ENCODE measurements at regions not wholly inside any gene's neighbourhood (a gene's known extent, or its start where the extent isn't known, plus 50 kb on each side); places are given as distances from the start of the nearest gene placed in this dataset.
"Not testable (repeated sequence)": the region's sequence is repeated elsewhere in the genome, so short reads cannot be mapped to it uniquely, and the experiment has no call there.

DNA sequence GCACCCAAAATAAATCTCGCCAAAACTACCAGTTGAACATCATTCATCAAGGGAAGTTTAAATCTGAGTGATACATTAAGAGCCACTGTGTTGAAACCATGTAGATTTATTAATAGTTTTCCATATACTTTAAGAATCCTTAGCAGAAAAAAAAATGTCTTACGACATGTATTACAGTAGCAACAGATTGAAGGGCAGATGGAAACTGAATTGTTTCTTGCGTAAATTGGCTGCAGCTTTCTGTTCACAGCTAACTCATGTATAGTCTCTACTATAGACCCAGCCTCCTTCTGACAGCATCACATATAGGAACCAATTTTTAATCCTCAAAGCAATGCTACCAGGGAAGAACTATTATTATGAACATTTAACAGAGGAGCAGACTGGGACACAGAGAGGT is 195.2 kb upstream of the PUDP start:
- DNase-seq (ENCODE audit: low spot score in 2 of 2) = no peak
- intact Hi-C loops (cut with DNase I; ENCODE audit: low total_unique reads) = no loop called here
- TF ChIP-seq, protein P1, sequence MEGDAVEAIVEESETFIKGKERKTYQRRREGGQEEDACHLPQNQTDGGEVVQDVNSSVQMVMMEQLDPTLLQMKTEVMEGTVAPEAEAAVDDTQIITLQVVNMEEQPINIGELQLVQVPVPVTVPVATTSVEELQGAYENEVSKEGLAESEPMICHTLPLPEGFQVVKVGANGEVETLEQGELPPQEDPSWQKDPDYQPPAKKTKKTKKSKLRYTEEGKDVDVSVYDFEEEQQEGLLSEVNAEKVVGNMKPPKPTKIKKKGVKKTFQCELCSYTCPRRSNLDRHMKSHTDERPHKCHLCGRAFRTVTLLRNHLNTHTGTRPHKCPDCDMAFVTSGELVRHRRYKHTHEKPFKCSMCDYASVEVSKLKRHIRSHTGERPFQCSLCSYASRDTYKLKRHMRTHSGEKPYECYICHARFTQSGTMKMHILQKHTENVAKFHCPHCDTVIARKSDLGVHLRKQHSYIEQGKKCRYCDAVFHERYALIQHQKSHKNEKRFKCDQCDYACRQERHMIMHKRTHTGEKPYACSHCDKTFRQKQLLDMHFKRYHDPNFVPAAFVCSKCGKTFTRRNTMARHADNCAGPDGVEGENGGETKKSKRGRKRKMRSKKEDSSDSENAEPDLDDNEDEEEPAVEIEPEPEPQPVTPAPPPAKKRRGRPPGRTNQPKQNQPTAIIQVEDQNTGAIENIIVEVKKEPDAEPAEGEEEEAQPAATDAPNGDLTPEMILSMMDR (IDR thresholded peaks at IDR 0.05) = no peak
- no peak for TF ChIP-seq POLR2A (IDR thresholded peaks at IDR 0.05)
- WGBS, 2 donors = 93 to 95% methylated on average over 3 of the region's 3 CpGs
- H3K4me3 ChIP-seq (ENCODE audit: low read depth, poor library complexity, severe bottlenecking) = no peak overlapping the region

DNA sequence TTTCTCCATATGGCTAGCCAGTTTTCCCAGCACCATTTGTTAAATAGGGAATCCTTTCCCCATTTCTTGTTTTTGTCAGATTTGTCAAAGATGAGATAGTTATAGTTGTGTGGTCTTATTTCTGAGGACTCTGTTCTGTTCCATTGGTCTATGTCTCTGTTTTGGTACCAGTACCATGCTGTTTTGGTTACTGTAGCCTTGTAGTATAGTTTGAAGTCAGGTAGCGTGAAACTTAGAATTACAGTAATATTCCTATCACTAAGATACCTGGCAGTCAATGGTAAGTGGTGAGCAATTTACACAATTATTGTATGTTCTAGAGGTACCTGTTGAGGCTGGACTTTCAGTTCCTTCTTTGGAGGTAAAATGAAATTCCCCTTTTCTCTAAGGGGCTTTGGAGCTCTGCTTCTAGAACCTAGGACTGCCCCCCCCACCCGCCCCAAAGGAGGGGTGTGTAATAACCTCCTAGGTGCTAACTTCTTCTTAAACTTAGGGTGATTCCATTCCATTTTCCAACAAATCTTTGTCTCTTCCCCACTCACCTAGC is 187.9 kb upstream of the PUDP start:
- WGBS, 2 donors = 97 to 98% methylated on average over 2 of the region's 2 CpGs
- DNase-seq (ENCODE audit: low spot score in 2 of 2); intact Hi-C loops (cut with DNase I; ENCODE audit: low total_unique reads); H3K4me3 ChIP-seq (ENCODE audit: low read depth, poor library complexity, severe bottlenecking): not testable (repeated sequence)

DNA sequence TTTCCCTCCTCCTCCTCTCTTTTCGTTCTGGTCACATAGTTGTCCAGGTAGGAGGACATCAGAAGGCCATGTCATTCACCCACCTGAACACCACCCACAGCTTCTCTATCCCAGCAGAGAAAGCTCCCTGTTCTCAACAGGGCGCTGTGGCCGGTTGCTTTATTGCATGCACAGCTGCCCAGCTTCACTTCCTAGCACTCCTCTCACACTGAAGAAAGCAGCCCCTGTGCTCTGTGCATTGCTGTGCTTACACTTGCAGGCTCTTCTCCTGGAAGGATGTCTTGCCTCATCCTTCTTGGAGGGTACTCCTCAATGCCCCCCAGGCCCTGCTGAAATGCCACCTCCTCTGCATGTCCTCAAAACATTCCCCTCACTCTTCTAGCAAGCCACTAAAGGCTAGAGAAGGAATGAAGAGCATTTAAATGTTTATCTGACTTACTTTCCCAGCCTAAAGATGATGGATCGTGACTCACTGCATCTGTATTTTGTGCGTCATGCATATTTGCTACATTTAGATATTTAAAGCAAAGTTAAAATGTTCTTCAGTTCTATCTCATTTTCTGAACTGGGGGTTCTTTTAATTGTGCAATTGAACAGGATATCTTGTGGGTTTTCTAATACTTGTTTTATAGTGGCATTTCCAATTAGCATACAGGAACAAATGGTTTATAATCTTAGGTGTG is 186.4 kb upstream of the PUDP start:
- 89 to 95% methylated on average over 5 of the region's 5 CpGs for WGBS, 2 donors
- DNase-seq (ENCODE audit: low spot score in 2 of 2) = no peak
- no peak overlapping the region for H3K4me3 ChIP-seq (ENCODE audit: low read depth, poor library complexity, severe bottlenecking)
- intact Hi-C loops (cut with DNase I; ENCODE audit: low total_unique reads) = no loop called here
- TF ChIP-seq POLR2A (IDR thresholded peaks at IDR 0.05) = no peak
- TF ChIP-seq, protein P1 (IDR thresholded peaks at IDR 0.05) = no peak

DNA sequence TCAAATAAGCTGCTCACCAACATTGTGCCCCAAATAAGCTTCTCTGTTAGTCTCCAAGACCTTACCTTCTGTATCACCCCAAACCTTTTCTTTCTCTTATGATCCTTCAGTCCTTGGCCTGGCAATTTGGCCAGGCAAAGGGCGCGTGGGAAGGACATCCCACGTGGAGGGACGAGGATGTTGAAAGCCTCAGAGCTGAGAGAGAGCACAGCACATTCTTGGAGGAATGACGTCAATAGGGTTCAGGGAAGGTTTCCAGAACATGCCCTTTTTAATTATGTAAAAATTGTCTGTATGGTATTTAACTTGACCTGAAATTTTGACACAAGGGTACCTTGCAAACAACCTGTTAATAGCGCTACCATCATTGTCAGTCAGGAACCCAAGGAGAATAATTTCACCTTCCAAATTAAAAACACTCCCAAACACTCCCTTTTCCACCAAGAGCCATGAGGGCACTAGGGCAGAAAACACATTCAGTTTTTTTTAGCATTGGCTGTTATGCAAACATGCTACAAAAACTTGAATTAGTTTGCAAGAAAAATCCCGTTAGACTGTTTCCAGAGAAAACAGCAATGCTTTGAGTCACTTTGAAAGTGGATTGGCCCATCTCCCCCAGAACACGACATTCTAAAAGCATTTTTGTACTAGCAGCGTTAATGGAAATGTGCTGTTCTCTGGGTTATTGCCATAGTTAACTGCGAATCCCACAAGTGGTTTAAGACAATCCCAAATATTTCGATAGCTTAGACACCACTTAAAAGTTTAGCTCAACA is 183.2 kb upstream of the PUDP start:
- intact Hi-C loops (cut with DNase I; ENCODE audit: low total_unique reads) = no loop called here
- DNase-seq (ENCODE audit: low spot score in 2 of 2) = peak in 1 of 2 donors; percentile 19
- 63 to 68% methylated on average over 11 of the region's 11 CpGs for WGBS, 2 donors
- no peak overlapping the region for H3K4me3 ChIP-seq (ENCODE audit: low read depth, poor library complexity, severe bottlenecking)
- TF ChIP-seq, protein P1 (IDR thresholded peaks at IDR 0.05) = no peak
- TF ChIP-seq POLR2A (IDR thresholded peaks at IDR 0.05) = no peak

DNA sequence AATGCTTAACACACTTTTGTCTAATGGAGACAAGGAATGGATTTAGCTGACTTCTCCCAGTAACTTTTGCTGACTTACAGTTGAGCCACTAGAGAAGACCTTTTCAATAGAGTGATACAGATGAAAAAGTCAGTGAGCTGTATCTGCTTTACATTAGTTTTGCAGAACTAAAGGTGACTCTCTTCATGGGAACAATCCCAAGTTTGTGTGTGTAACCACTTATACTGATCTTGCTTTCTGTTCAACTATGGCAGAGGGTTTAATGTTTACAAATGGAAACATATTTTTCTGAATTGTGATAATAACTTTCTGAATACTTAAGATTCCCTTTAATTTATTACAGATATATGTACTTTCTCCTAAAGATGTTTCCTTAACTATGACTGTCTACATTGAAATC is 182.6 kb upstream of the PUDP start:
- TF ChIP-seq, protein P1 (IDR thresholded peaks at IDR 0.05) = no peak
- TF ChIP-seq POLR2A (IDR thresholded peaks at IDR 0.05) = no peak
- DNase-seq (ENCODE audit: low spot score in 2 of 2) = no peak

DNA sequence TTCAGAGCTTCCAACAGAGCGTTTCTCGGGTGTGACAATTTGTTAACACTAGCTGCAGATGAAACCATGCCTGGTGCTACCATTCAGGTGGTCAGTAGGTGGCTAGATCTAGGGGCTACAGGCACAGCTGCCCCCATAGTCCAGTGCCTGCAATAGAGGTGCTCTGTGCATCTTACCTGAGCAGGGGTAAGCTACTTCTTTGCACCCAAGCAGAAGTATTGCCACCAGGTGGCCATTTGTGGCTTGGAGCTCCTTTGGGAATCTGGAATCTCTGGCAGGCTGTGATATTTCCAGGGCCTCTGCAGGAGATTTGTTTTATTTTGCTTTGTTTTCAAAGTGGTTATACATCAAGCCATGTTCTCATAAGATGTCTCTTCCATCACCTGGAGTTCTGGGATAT is 170.7 kb upstream of the PUDP start:
- 74 to 89% methylated on average over 2 of the region's 2 CpGs for WGBS, 2 donors
- intact Hi-C loops (cut with DNase I; ENCODE audit: low total_unique reads) = no loop called here
- DNase-seq (ENCODE audit: low spot score in 2 of 2) = no peak
- TF ChIP-seq, protein P1 (IDR thresholded peaks at IDR 0.05) = no peak
- TF ChIP-seq POLR2A (IDR thresholded peaks at IDR 0.05) = no peak
- no peak overlapping the region for H3K4me3 ChIP-seq (ENCODE audit: low read depth, poor library complexity, severe bottlenecking)

More for the DNA sequence above, 182.6 kb upstream of the PUDP start:
- intact Hi-C loops (cut with DNase I; ENCODE audit: low total_unique reads) = no loop called here
- no peak overlapping the region for H3K4me3 ChIP-seq (ENCODE audit: low read depth, poor library complexity, severe bottlenecking)
